Activated CD8-positive, alpha-beta T cell treated with anti-CD3 and anti-CD28 coated beads, Interleukin-2, amount 10 ng/mL, durations not matched to agents 7 days and 5 days (primary cell): ENCODE measurements at regions not wholly inside any gene's neighbourhood (a gene's known extent, or its start where the extent isn't known, plus 50 kb on each side); places are given as distances from the start of the nearest gene placed in this dataset.

ENCODE experiments used
- ATAC-seq: fragments of 150-1000 bp; cut with Tn5 transposase; one replicate; pipeline ENCODE4 v1.10.0; 2021; ENCODE audit warnings: moderate library complexity
- CTCF ChIA-PET: fragments of 350-600 bp; sonication (Branson Sonifier 250); formaldehyde crosslinking; loops from one replicate; lab custom pipeline; 2021; ENCODE audit warnings: antibody characterized with exemption; lab: Charles Lee
- POLR2A ChIA-PET: fragments of 350-600 bp; sonication (Branson Sonifier 250); formaldehyde crosslinking; loops from one replicate; lab custom pipeline; 2021; ENCODE audit warnings: antibody characterized with exemption; lab: Charles Lee
- DNase-seq: peaks from one replicate; pipeline ENCODE4 v3.0.0-alpha.2; 2020
- H3K27ac Mint-ChIP-seq: one replicate; pipeline ENCODE4 v1.8.0; 2021; ENCODE audit warnings: mild to moderate bottlenecking, mixed read lengths
- H3K27me3 Mint-ChIP-seq: one replicate; pipeline ENCODE4 v1.8.0; 2021; ENCODE audit warnings: low read depth, mixed read lengths
- H3K36me3 Mint-ChIP-seq: one replicate; pipeline ENCODE4 v1.8.0; 2021; ENCODE audit warnings: low read depth, mixed read lengths
- H3K4me1 Mint-ChIP-seq: one replicate; pipeline ENCODE4 v1.8.0; 2021; ENCODE audit warnings: low read depth, mixed read lengths
- H3K4me3 Mint-ChIP-seq: one replicate; pipeline ENCODE4 v1.8.0; 2021; ENCODE audit warnings: mild to moderate bottlenecking, mixed read lengths
- H3K9me3 Mint-ChIP-seq: one replicate; pipeline ENCODE4 v1.8.0; 2022; ENCODE audit warnings: mixed read lengths; ENCODE audit not compliant: insufficient read depth

DNA sequence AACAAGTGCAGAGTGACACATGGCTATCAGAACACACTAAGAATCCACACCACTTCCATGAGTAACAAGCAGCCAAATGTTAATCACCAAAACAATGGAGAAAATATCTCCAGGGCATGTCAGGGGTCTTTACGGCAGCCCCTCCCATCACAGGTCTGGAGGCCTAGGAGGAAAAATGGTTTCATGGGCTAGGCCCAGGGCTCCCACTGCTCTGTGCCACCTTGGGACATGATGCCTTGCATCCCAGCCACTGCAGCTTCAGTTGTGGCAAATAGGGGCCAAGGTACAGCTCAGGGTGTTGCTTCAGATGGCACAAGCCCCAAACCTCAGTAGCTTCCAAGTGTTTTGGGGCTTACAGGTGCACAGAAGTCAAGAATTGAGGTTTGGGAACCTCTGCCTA, 66.6 kb downstream of the NEURL3 start:
- H3K4me3 Mint-ChIP-seq, result no peak overlapping the region
- H3K9me3 Mint-ChIP-seq, result peaks cover 13% of the 10 kb centered on the region
- ATAC-seq (no peak), DNase-seq (no peak)
- H3K27ac Mint-ChIP-seq, result no peak overlapping the region
- peaks cover 13% of the 10 kb centered on the region for H3K27me3 Mint-ChIP-seq
- no peaks in the 10 kb centered on the region for H3K36me3 Mint-ChIP-seq
- no peaks in the 10 kb centered on the region for H3K4me1 Mint-ChIP-seq
- POLR2A ChIA-PET, result no interaction called here
- CTCF ChIA-PET, result no interaction called here

GRCh38 chr2:96437512-96437911, 67.6 kb downstream of the NEURL3 start:
- CTCF ChIA-PET, result interaction anchor here (1.9 kb wide), 1 partner anchor 24 kb away, joined by 5 read pairs; no protein-coding TSS in a partner anchor
- no peak overlapping the region for H3K4me3 Mint-ChIP-seq
- POLR2A ChIA-PET, result no interaction called here

DNA sequence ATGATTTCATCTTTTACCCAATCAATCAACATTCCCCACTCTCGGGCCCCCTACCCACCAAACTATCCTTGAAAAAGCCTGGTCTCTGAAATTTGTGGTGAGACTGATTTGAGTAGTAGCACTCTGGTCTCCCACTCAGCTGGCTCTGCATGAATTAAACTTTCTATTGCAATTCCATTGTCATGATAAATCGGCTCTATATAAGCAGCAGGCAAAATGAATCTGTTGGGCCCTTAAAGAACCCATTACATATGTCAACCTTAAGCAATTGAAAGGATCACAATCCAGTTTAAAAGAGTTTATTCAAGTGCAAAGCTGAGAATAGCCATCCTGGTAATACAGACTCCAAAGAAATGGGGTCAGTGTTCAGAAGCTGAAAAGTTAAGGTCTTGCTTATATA, 68.2 kb downstream of the NEURL3 start:
- no peak for DNase-seq
- Mint-ChIP-seq H3K4me3 (no peak overlapping the region), H3K27ac (no peak overlapping the region), H3K27me3 (peaks cover 5% of the 10 kb centered on the region), H3K36me3 (no peaks in the 10 kb centered on the region), H3K9me3 (peaks cover 16% of the 10 kb centered on the region), H3K4me1 (no peaks in the 10 kb centered on the region)
- POLR2A ChIA-PET, result no interaction called here
- ATAC-seq, result no peak
- CTCF ChIA-PET, result interaction anchor here (1.4 to 1.9 kb wide), 2 partner anchors 23 to 29 kb away, joined by 3 to 5 read pairs; no protein-coding TSS in a partner anchor

More at GRCh38 chr2:96437512-96437911, 67.6 kb downstream of the NEURL3 start:
- H3K9me3 Mint-ChIP-seq, result peaks cover 13% of the 10 kb centered on the region
- no peak for DNase-seq
- no peaks in the 10 kb centered on the region for H3K36me3 Mint-ChIP-seq
- no peak overlapping the region for H3K27ac Mint-ChIP-seq
- no peak for ATAC-seq
- no peaks in the 10 kb centered on the region for H3K4me1 Mint-ChIP-seq
- H3K27me3 Mint-ChIP-seq, result peaks cover 8% of the 10 kb centered on the region

DNA sequence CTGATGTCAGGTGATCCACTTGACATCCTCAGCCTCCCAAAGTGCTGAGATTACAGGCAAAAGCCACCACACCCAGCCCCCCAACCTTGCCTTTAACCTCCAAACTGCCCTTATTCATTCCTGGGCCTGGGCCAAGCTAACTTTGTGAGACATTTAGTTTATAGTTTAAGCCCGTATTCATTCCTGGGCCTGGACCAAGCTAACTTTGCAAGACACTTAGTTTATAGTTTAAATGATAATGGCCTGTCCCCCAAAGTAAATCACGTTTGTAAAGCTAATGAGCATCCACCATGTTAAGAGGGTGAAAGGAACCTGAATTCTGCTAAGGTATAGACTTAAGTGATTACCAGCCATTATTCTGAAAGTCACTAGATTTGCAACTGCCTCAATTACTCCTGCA, 68.7 kb downstream of the NEURL3 start:
- H3K9me3 Mint-ChIP-seq, result peaks cover 17% of the 10 kb centered on the region
- no peak overlapping the region for H3K27ac Mint-ChIP-seq
- no peak overlapping the region for H3K4me3 Mint-ChIP-seq
- ATAC-seq, result no peak
- H3K27me3 Mint-ChIP-seq, result peaks cover 5% of the 10 kb centered on the region
- CTCF ChIA-PET, result interaction anchor here (0.7 to 1.9 kb wide), 3 partner anchors 23 to 73 kb away, joined by 3 to 5 read pairs (median 3); no protein-coding TSS in a partner anchor
- DNase-seq, result no peak
- no peaks in the 10 kb centered on the region for H3K36me3 Mint-ChIP-seq
- POLR2A ChIA-PET, result no interaction called here
- no peaks in the 10 kb centered on the region for H3K4me1 Mint-ChIP-seq

DNA sequence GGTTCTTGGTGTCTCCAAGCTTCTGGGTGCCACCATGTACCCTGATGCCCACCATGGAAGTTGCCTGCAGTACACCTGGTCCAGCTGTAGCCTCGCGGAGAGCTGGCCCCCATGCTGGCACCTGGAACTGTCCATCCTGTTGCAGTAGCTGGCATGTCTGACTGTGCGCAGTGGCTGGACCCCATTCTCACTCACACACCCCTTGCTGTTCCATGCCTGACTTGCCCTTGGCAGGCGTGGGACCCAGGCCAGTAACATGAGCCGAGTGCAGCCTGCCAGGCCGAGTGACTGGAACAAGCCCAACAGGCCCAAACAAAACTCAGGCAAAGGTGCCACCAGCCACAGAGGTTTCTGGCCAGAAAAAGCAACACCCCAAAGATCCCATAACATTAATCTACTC, 73.8 kb downstream of the NEURL3 start:
- H3K27ac Mint-ChIP-seq, result no peak overlapping the region

DNA sequence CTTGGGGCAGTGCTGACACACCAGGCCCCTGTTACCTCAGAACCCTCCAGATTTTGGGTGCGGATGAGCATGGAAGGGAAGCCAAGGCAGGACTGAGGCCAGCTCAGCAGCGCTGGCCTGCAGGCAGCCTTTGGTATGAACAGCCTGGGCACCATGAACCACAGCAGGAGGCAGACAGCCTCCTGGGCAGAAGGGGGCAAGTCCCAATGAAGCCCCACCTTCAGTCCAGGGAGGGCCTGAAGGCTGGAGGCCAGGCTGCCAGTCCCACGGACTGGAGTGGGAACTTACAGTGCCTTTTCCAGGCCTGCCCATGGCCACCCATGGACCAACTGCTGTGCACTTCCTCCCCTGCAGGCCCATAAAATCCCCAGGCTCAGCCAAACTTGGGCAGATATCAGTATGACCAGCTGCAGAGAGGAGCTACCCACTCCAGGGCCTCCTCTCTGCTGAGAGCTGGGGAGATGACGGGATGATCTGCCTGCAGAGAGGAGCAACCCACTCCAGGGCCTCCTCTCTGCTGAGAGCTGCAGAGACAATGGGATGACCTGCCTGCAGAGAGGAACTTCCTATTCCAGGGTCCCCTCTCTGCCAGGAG, 74.7 kb downstream of the NEURL3 start:
- H3K4me1 Mint-ChIP-seq, result peaks cover 5% of the 10 kb centered on the region
- no peaks in the 10 kb centered on the region for H3K36me3 Mint-ChIP-seq
- ATAC-seq (no peak), DNase-seq (no peak)
- H3K27me3 Mint-ChIP-seq, result peaks cover 21% of the 10 kb centered on the region
- no peak overlapping the region for H3K4me3 Mint-ChIP-seq
- no peak overlapping the region for H3K27ac Mint-ChIP-seq
- peaks cover 13% of the 10 kb centered on the region for H3K9me3 Mint-ChIP-seq
- ChIA-PET CTCF (no interaction called here), POLR2A (no interaction called here)

More for the DNA sequence above, 73.8 kb downstream of the NEURL3 start:
- Mint-ChIP-seq H3K4me3 (no peak overlapping the region), H3K4me1 (peaks cover 5% of the 10 kb centered on the region), H3K27me3 (peaks cover 17% of the 10 kb centered on the region), H3K36me3 (no peaks in the 10 kb centered on the region), H3K9me3 (peaks cover 10% of the 10 kb centered on the region)
- no peak for DNase-seq
- ChIA-PET CTCF (interaction anchor here (0.9 kb wide), 1 partner anchor 24 kb away, joined by 4 read pairs; no protein-coding TSS in a partner anchor), POLR2A (no interaction called here)
- no peak for ATAC-seq

DNA sequence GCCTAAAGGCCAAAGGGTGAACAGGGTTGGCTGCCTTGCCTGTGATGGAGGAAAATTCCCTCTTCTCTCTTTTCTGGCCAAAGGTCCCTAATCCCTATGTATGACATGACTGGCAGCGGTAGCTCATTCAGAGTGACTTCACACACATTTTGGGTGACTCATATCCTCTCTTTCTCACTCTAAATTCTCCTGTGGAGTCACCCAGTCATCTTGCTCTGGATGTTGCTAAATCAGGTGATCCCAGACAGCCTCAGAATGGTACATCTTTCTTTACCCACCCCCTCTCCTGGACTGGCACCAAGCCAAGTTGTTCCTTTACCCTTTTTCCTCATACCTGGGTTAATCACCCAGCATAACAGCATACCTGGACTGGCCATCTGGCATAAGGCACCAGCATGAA, 77.2 kb downstream of the NEURL3 start:
- Mint-ChIP-seq H3K27ac (no peak overlapping the region), H3K4me3 (no peak overlapping the region), H3K27me3 (peaks cover 16% of the 10 kb centered on the region), H3K36me3 (no peaks in the 10 kb centered on the region), H3K4me1 (peaks cover 5% of the 10 kb centered on the region), H3K9me3 (peaks cover 9% of the 10 kb centered on the region)
- DNase-seq, result no peak
- CTCF ChIA-PET, result interaction anchor here (1.4 kb wide), 1 partner anchor 19 kb away, joined by 5 read pairs; no protein-coding TSS in a partner anchor
- no peak for ATAC-seq
- POLR2A ChIA-PET, result no interaction called here

DNA sequence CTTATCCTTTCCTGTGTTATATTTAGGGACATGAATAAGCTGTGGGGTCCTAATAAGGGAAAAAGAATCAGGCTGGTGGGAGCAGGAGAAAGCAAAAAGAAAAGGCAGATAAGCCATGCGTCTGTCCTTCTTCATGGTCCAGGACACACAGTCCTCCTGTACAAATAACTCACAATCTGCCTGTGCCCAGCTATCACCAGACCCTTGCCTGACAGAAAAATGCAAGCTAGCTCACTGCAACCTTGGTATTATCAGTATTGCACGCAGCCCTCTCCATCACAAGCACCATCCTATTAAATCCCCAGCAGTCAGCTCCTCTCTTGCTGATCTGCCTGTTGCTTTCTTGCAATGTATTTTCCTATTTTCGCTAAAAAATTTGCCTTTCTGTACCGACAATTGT, 78.0 kb downstream of the NEURL3 start:
- no peak for ATAC-seq
- H3K4me3 Mint-ChIP-seq, result no peak overlapping the region
- POLR2A ChIA-PET, result no interaction called here

GRCh38 chr2:96423828-96424227, 81.3 kb downstream of the NEURL3 start:
- Mint-ChIP-seq H3K27ac (no peak overlapping the region), H3K9me3 (peaks cover 9% of the 10 kb centered on the region), H3K36me3 (no peaks in the 10 kb centered on the region), H3K27me3 (peaks cover 33% of the 10 kb centered on the region), H3K4me1 (peaks cover 5% of the 10 kb centered on the region), H3K4me3 (no peak overlapping the region)
- ChIA-PET CTCF (interaction anchor here (5.6 kb wide), 1 partner anchor 16 kb away, joined by 24 read pairs; no protein-coding TSS in a partner anchor), POLR2A (no interaction called here)
- DNase-seq (no peak), ATAC-seq (no peak)

More for the DNA sequence above, 78.0 kb downstream of the NEURL3 start:
- H3K27me3 Mint-ChIP-seq, result peaks cover 16% of the 10 kb centered on the region
- CTCF ChIA-PET, result interaction anchor here (1.2 to 1.4 kb wide), 2 partner anchors 18 to 127 kb away, joined by 4 to 5 read pairs; no protein-coding TSS in a partner anchor
- no peak for DNase-seq
- peaks cover 5% of the 10 kb centered on the region for H3K4me1 Mint-ChIP-seq
- H3K27ac Mint-ChIP-seq, result no peak overlapping the region
- no peaks in the 10 kb centered on the region for H3K36me3 Mint-ChIP-seq
- peaks cover 7% of the 10 kb centered on the region for H3K9me3 Mint-ChIP-seq
